SU-DHL-6 (cell line): ENCODE measurements at regions not wholly inside any gene's neighbourhood (a gene's known extent, or its start where the extent isn't known, plus 50 kb on each side); places are given as distances from the start of the nearest gene placed in this dataset.

Experiments
- H2AFZ ChIP-seq: fragments of 200-600 bp; sonication (generic); 2 replicates; pipeline ENCODE4 v1.6.1; 2014; ENCODE audit warnings: low read depth, mild to moderate bottlenecking, moderate library complexity, mixed read lengths, antibody characterized with exemption, low read length; ENCODE audit not compliant: severe bottlenecking
- H3F3A ChIP-seq: fragments of 200-600 bp; shearing (Covaris generic); 2 replicates; pipeline ENCODE4 v1.6.0; 2016; ENCODE audit warnings: antibody characterized with exemption, mild to moderate bottlenecking; ENCODE audit not compliant: insufficient read depth
- H3K27ac ChIP-seq: fragments of 200-600 bp; sonication (generic); 2 replicates; pipeline ENCODE4 v1.5.1; 2016; ENCODE audit warnings: low read depth, mild to moderate bottlenecking, low read length, moderate library complexity, mixed read lengths
- H3K27me3 ChIP-seq: fragments of 200-600 bp; sonication (generic), shearing (Covaris generic); 2 replicates; pipeline ENCODE4 v1.6.0; 2014; ENCODE audit warnings: mild to moderate bottlenecking, low read length
- H3K36me3 ChIP-seq: fragments of 200-600 bp; sonication (generic); 2 replicates; pipeline ENCODE4 v1.6.1; 2014; ENCODE audit warnings: mild to moderate bottlenecking, low read length, mixed read lengths
- H3K4me2 ChIP-seq: fragments of 300-600, 200-600 bp; shearing (Covaris generic), sonication (generic); 2 replicates; pipeline ENCODE4 v1.6.0; 2014; ENCODE audit warnings: low read length, low read depth, mild to moderate bottlenecking; ENCODE audit not compliant: poor library complexity, severe bottlenecking
- H3K4me3 ChIP-seq: fragments of 200-600 bp; sonication (generic); 2 replicates; pipeline ENCODE4 v1.5.1; 2014; ENCODE audit warnings: antibody characterized with exemption, low read length, mild to moderate bottlenecking, mixed read lengths; ENCODE audit not compliant: insufficient read depth, poor library complexity, severe bottlenecking
- H3K79me2 ChIP-seq: fragments of 200-600 bp; sonication (generic); 2 replicates; pipeline ENCODE4 v1.6.1; 2014; ENCODE audit warnings: mild to moderate bottlenecking, low read length, moderate library complexity; ENCODE audit not compliant: insufficient read depth
- H3K9ac ChIP-seq: fragments of 200-600 bp; sonication (generic); 2 replicates; pipeline ENCODE4 v1.7.0; 2014; ENCODE audit warnings: mild to moderate bottlenecking, low read length
- H3K9me2 ChIP-seq: fragments of 200-600 bp; sonication (generic); replicated peaks from 2 replicates; pipeline ENCODE4 v1.6.1; 2014; ENCODE audit warnings: low read length; ENCODE audit not compliant: insufficient read depth
- H3K9me3 ChIP-seq: fragments of 200-600 bp; sonication (generic); 2 replicates; pipeline ENCODE4 v1.6.1; 2014; ENCODE audit warnings: low read length, mixed read lengths; ENCODE audit not compliant: insufficient read depth
- H4K20me1 ChIP-seq: fragments of 200-600 bp; sonication (generic); 2 replicates; pipeline ENCODE4 v1.6.1; 2014; ENCODE audit warnings: low read depth, mild to moderate bottlenecking, antibody characterized with exemption, low read length, moderate library complexity, mixed read lengths
- EZH2phosphoT487 ChIP-seq: fragments of 200-600 bp; sonication (generic), shearing (Covaris generic); conservative IDR thresholded peaks from 2 replicates; pipeline ENCODE4 v1.6.1; 2018; ENCODE audit warnings: mild to moderate bottlenecking, antibody characterized with exemption, low read length, moderate library complexity, mixed read lengths
- TF ChIP-seq, protein P1 (sequence below): fragments of 200-600 bp; sonication (generic); IDR thresholded peaks from one replicate; pipeline ENCODE4 v1.5.1; 2017; ENCODE audit warnings: antibody characterized with exemption, mild to moderate bottlenecking, low read length, moderate library complexity; ENCODE audit not compliant: insufficient read depth, poor library complexity, severe bottlenecking

DNA sequence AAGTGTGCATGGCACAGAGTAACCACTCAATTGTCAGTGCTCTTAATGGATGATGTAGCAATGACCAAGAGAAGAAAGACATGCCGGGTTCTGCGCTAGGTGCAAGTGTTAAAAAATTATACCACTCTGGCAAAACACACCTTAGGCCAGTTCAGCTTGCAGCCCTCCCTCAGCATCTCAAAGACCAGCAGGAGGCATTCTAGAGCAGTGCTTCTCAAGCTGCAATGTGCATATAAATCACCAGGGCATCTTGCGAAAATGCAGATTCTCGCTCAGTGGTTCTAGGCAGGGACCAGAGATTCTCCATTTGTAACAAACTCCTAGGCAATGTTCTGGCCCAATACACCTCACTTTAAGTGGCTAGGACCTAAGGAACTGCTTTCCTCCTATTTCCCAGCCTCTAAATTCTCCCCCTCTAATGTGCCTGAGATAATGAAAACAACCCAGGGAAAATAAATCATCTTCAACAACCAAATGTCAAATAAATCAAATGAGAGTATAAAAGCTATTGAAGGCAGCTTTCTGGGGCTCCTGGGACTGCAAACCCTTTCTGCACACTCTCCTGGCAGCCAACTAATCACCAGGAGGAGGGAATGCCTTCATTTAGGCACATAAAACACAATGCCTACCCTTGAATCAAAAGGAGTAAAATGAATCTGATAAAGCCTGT, 337.2 kb upstream of the API5 start:
- Histone ChIP-seq H3K4me3 (no peak overlapping the region), H4K20me1 (no peaks in the 10 kb centered on the region), H3K36me3 (no peaks in the 10 kb centered on the region), H3K4me2 (no peak overlapping the region), H3F3A (no peaks in the 10 kb centered on the region), H3K27me3 (no peaks in the 10 kb centered on the region), H3K9ac (no peak overlapping the region), H3K79me2 (no peaks in the 10 kb centered on the region), H2AFZ (no peak overlapping the region), H3K9me2 (no peaks in the 10 kb centered on the region), H3K27ac (no peak overlapping the region), H3K9me3 (no peaks in the 10 kb centered on the region)
- TF ChIP-seq, protein P1, sequence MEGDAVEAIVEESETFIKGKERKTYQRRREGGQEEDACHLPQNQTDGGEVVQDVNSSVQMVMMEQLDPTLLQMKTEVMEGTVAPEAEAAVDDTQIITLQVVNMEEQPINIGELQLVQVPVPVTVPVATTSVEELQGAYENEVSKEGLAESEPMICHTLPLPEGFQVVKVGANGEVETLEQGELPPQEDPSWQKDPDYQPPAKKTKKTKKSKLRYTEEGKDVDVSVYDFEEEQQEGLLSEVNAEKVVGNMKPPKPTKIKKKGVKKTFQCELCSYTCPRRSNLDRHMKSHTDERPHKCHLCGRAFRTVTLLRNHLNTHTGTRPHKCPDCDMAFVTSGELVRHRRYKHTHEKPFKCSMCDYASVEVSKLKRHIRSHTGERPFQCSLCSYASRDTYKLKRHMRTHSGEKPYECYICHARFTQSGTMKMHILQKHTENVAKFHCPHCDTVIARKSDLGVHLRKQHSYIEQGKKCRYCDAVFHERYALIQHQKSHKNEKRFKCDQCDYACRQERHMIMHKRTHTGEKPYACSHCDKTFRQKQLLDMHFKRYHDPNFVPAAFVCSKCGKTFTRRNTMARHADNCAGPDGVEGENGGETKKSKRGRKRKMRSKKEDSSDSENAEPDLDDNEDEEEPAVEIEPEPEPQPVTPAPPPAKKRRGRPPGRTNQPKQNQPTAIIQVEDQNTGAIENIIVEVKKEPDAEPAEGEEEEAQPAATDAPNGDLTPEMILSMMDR, result no peak
- TF ChIP-seq EZH2phosphoT487, result no peak

DNA sequence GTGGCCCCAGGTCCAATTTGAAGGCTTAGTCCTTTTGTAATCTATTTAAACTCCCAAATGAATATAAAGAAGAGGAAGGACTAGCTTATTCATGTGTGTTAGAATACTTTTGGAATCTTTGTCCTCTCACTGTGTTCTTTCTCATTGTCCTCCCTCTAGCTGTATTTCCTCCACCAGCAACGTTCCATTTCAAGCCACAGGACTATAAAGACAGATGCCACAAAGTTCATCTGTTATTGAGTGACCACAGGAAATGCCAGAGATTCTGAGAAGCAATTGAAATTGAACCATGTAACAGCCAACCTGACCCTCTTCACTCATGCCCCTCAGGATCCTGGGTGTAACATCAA, 336.6 kb upstream of the API5 start:
- no peaks in the 10 kb centered on the region for H3K27me3 ChIP-seq
- H3K9ac ChIP-seq, result no peak overlapping the region
- H3K4me3 ChIP-seq, result no peak overlapping the region
- no peaks in the 10 kb centered on the region for H3K36me3 ChIP-seq
- H3K9me2 ChIP-seq, result no peaks in the 10 kb centered on the region
- no peaks in the 10 kb centered on the region for H3F3A ChIP-seq
- TF ChIP-seq EZH2phosphoT487, result no peak
- TF ChIP-seq, protein P1, result no peak
- H3K9me3 ChIP-seq, result no peaks in the 10 kb centered on the region
- no peak overlapping the region for H3K4me2 ChIP-seq
- H4K20me1 ChIP-seq, result no peaks in the 10 kb centered on the region
- no peak overlapping the region for H2AFZ ChIP-seq
- no peaks in the 10 kb centered on the region for H3K79me2 ChIP-seq
- no peak overlapping the region for H3K27ac ChIP-seq

DNA sequence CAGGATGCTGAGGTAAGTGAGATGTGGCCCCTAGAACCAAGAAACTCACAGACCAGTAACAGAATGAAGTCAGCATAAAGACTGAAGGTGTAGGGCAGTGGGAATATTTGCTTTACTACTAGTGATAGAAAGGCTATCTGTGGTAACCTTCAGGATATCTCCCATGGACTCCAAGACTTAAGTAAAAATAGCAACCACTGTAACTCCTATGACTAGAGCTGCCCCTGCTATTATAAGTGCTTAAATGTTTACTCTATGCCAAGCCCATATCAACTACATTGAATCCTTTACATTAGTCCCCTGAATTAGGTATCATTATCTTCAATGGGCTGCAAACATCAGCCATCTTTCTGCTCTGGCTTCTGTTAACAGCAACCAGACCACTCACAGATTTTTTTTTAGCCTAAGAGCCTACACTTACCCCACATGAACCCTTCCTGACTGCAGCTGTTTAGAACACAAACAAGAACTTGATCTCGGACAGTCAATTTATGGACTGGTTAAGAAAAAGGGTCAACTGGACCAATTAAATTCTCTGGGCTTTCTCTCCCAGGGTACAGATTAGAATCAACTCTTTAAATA, 335.1 kb upstream of the API5 start:
- H4K20me1 ChIP-seq, result no peaks in the 10 kb centered on the region
- no peaks in the 10 kb centered on the region for H3K9me2 ChIP-seq
- no peak overlapping the region for H3K4me2 ChIP-seq
- TF ChIP-seq, protein P1, result no peak
- no peak overlapping the region for H3K27ac ChIP-seq
- no peaks in the 10 kb centered on the region for H3K9me3 ChIP-seq
- no peak overlapping the region for H3K4me3 ChIP-seq
- H2AFZ ChIP-seq, result no peak overlapping the region
- H3F3A ChIP-seq, result no peaks in the 10 kb centered on the region
- no peaks in the 10 kb centered on the region for H3K36me3 ChIP-seq
- H3K27me3 ChIP-seq, result no peaks in the 10 kb centered on the region
- H3K79me2 ChIP-seq, result no peaks in the 10 kb centered on the region
- H3K9ac ChIP-seq, result no peak overlapping the region
